ENCODE measurements at regions not wholly inside any gene's neighbourhood (a gene's known extent, or its start where the extent isn't known, plus 50 kb on each side); places are given as distances from the start of the nearest gene placed in this dataset.
"Not testable (repeated sequence)": the region's sequence is repeated elsewhere in the genome, so short reads cannot be mapped to it uniquely, and the experiment has no call there.

GRCh38 chrX:140019134-140019533, 53.8 kb upstream of the CXorf66 start:
- not testable (repeated sequence) for TF ChIP-seq EP300, CTCF, POLR2A (IDR thresholded peaks at IDR 0.05)

All from suprapubic skin (tissue), 3 donors.